HEK293T (cell line): ENCODE measurements at regions not wholly inside any gene's neighbourhood (a gene's known extent, or its start where the extent isn't known, plus 50 kb on each side); places are given as distances from the start of the nearest gene placed in this dataset.

Experiments used
- CTCF ChIA-PET: fragments of 350-600 bp; formaldehyde crosslinking; extraction: SDS; loops from one replicate; lab custom pipeline; 2021; ENCODE audit warnings: antibody characterized with exemption, inconsistent platforms; lab: Yijun Ruan, JAX
- POLR2A ChIA-PET: fragments of 350-600 bp; formaldehyde crosslinking; extraction: SDS; loops from one replicate; lab custom pipeline; 2020; ENCODE audit warnings: antibody characterized with exemption, inconsistent platforms; lab: Yijun Ruan, JAX
- DNase-seq: peaks from one replicate; pipeline ENCODE4 v3.0.0; 2012; ENCODE audit warnings: mixed read lengths; ENCODE audit errors: extremely low spot score
- ARNT ChIP-seq: fragments of 450-650 bp; IDR thresholded peaks from 2 replicates; pipeline ENCODE4 v1.6.1; 2017; ENCODE audit warnings: mild to moderate bottlenecking
- BHLHE40 ChIP-seq: fragments of 450-650 bp; IDR thresholded peaks from 2 replicates; pipeline ENCODE4 v1.6.1; 2016; ENCODE audit warnings: mild to moderate bottlenecking, moderate library complexity, borderline replicate concordance
- CTBP1 ChIP-seq: fragments of 450-650 bp; IDR thresholded peaks from 2 replicates; pipeline ENCODE4 v1.6.1; 2016; ENCODE audit warnings: borderline replicate concordance
- ELF4 ChIP-seq: fragments of 450-650 bp; IDR thresholded peaks from 2 replicates; pipeline ENCODE4 v1.6.1; 2017; ENCODE audit warnings: antibody characterized with exemption
- FOXA1 ChIP-seq: fragments of 450-650 bp; IDR thresholded peaks from 2 replicates; pipeline ENCODE4 v1.6.1; 2016; ENCODE audit warnings: mild to moderate bottlenecking
- FOXK2 ChIP-seq: fragments of 450-650 bp; IDR thresholded peaks from 2 replicates; pipeline ENCODE4 v1.6.1; 2016; ENCODE audit warnings: mild to moderate bottlenecking
- FOXM1 ChIP-seq: fragments of 450-650 bp; IDR thresholded peaks from 2 replicates; pipeline ENCODE4 v1.6.1; 2017; ENCODE audit warnings: mild to moderate bottlenecking, borderline replicate concordance
- HDGF ChIP-seq: fragments of 450-650 bp; IDR thresholded peaks from 2 replicates; pipeline ENCODE4 v1.6.1; 2017; ENCODE audit warnings: antibody characterized with exemption, borderline replicate concordance
- L3MBTL2 ChIP-seq: fragments of 450-650 bp; conservative IDR thresholded peaks from 2 replicates; pipeline ENCODE4 v1.6.1; 2016; ENCODE audit warnings: mild to moderate bottlenecking
- LEF1 ChIP-seq: fragments of 450-650 bp; IDR thresholded peaks from 2 replicates; pipeline ENCODE4 v1.6.1; 2017; ENCODE audit warnings: mild to moderate bottlenecking, borderline replicate concordance
- NFRKB ChIP-seq: fragments of 450-650 bp; IDR thresholded peaks from 2 replicates; pipeline ENCODE4 v1.6.1; 2016; ENCODE audit warnings: mild to moderate bottlenecking, moderate library complexity
- SP1 ChIP-seq: fragments of 450-650 bp; IDR thresholded peaks from 2 replicates; pipeline ENCODE4 v1.6.1; 2017
- SUZ12 ChIP-seq: fragments of 450-650 bp; IDR thresholded peaks from 2 replicates; pipeline ENCODE4 v1.6.1; 2016; ENCODE audit warnings: mild to moderate bottlenecking
- TARDBP ChIP-seq: fragments of 450-650 bp; IDR thresholded peaks from 2 replicates; pipeline ENCODE4 v1.6.1; 2016
- ZNF384 ChIP-seq: fragments of 450-650 bp; IDR thresholded peaks from 2 replicates; pipeline ENCODE4 v1.6.1; 2016
- TF ChIP-seq, protein P1 (sequence below): fragments of 450-650 bp; IDR thresholded peaks from 2 replicates; pipeline ENCODE4 v1.6.1; 2016

DNA sequence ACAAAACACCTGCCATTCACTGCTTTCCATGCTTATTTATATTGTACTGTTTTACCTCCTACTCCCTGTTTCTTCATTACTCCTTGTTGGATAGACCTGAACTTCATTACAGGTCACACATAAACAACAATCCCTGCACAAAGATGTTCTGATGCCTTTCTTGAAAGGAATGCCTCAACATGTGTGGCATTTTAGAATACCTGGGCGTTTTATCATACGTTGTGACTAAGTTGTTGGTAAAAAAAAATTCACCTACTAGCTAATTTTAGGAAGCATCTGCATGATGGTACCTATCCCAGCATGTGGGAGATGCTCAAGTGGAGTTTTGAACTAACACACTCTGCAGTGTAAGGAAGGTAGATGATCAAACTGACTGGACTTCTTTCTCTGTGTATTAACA lies 604.1 kb downstream of the TAF11L14 start:
- TF ChIP-seq HDGF, result no peak
- TF ChIP-seq ARNT, result no peak
- no peak for TF ChIP-seq BHLHE40
- no peak for TF ChIP-seq LEF1
- no peak for TF ChIP-seq CTBP1
- TF ChIP-seq TARDBP, result no peak
- no peak for TF ChIP-seq FOXA1
- TF ChIP-seq L3MBTL2, result no peak
- TF ChIP-seq ZNF384, result no peak
- TF ChIP-seq, protein P1, sequence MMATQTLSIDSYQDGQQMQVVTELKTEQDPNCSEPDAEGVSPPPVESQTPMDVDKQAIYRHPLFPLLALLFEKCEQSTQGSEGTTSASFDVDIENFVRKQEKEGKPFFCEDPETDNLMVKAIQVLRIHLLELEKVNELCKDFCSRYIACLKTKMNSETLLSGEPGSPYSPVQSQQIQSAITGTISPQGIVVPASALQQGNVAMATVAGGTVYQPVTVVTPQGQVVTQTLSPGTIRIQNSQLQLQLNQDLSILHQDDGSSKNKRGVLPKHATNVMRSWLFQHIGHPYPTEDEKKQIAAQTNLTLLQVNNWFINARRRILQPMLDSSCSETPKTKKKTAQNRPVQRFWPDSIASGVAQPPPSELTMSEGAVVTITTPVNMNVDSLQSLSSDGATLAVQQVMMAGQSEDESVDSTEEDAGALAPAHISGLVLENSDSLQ, result no peak
- TF ChIP-seq FOXK2, result no peak
- TF ChIP-seq SUZ12, result no peak
- no peak for TF ChIP-seq NFRKB
- TF ChIP-seq ELF4, result no peak
- TF ChIP-seq FOXM1, result no peak
- no peak for DNase-seq
- CTCF ChIA-PET, result no interaction called here
- POLR2A ChIA-PET, result no interaction called here

DNA sequence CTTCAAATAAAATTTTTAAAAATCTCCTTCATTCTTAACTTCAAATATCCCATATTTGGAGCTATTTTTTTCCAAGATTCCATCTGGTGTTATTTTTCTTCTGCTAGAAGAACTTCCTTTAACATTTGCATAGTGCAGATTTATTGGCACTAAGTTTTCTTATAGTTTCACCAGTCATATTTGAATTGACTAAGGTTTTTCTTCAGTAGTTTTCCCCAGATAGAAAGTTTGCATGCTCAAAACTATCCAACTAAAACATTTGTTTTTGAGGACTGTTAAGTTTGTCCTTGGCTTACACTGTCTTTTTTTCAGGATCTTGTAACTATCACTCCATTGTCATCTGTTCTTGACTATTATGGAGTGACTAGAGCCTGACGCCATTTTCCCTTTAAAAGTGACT lies 606.7 kb downstream of the TAF11L14 start:
- DNase-seq, result no peak
- POLR2A ChIA-PET, result no interaction called here
- CTCF ChIA-PET, result interaction anchor here (0.7 kb wide), 1 partner anchor 225 kb away, joined by 4 read pairs; no protein-coding TSS in a partner anchor
- TF ChIP-seq FOXA1 (no peak), ELF4 (no peak), ZNF384 (no peak), BHLHE40 (no peak), SP1 (no peak), SUZ12 (no peak), TARDBP (no peak), CTBP1 (no peak), L3MBTL2 (no peak), NFRKB (no peak), LEF1 (no peak), HDGF (no peak), FOXK2 (no peak), FOXM1 (no peak), ARNT (no peak)
- TF ChIP-seq, protein P1, result no peak

DNA sequence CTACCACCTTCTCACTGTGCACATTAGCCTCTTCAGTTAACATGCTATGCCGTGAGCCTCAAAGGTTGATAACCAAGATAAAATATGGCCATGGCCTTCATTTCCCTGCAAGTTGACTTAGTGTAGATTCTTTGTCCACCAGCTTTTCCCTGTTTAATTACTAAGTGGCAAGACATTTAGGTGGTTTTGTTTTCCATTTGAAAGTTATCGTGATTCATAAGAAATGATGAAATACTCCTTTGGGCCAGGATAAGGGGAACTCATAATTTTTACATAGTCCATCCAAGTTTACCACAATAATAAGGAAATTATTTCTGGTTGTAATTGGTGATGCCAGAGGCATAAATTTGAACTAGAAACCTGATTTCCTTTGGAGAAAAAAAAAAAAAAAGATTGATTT lies 609.6 kb downstream of the TAF11L14 start:
- TF ChIP-seq TARDBP (no peak), FOXA1 (no peak), L3MBTL2 (no peak), CTBP1 (no peak), SP1 (no peak), HDGF (no peak), ARNT (no peak), ZNF384 (no peak), FOXK2 (no peak), SUZ12 (no peak), LEF1 (no peak), FOXM1 (no peak), NFRKB (no peak), BHLHE40 (no peak), ELF4 (no peak)
- TF ChIP-seq, protein P1, result no peak
- no peak for DNase-seq
- POLR2A ChIA-PET, result no interaction called here
- CTCF ChIA-PET, result no interaction called here

GRCh38 chr5:18244309-18244708 lies 610.0 kb downstream of the TAF11L14 start:
- no peak for DNase-seq
- POLR2A ChIA-PET, result no interaction called here
- CTCF ChIA-PET, result no interaction called here
- TF ChIP-seq, protein P1, result no peak
- TF ChIP-seq ELF4, result no peak
- no peak for TF ChIP-seq SUZ12
- TF ChIP-seq ARNT, result no peak
- TF ChIP-seq ZNF384, result no peak
- no peak for TF ChIP-seq SP1
- no peak for TF ChIP-seq TARDBP
- TF ChIP-seq CTBP1, result no peak
- no peak for TF ChIP-seq FOXM1
- no peak for TF ChIP-seq BHLHE40
- no peak for TF ChIP-seq FOXA1
- TF ChIP-seq FOXK2, result no peak
- TF ChIP-seq HDGF, result no peak
- no peak for TF ChIP-seq NFRKB
- TF ChIP-seq L3MBTL2, result no peak
- TF ChIP-seq LEF1, result no peak

DNA sequence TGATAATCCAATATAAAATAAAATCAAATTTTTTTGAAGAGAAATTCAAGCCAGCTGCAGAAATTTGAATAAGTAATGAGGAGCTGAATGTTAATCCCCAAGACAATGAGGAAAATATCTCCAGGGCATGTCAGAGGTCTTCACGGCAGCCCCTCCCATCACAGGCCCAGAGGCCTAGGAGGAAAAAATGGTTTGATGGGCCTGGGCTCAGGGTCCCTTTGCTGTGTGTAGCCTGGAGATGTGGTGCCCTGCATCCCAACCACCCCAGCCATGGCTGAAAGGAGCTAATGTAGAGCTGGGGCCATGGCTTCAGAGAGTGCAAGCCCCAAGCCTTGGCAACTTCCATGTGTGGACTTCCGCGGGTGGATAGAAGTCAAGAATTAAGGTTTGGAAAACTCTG lies 618.3 kb downstream of the TAF11L14 start:
- TF ChIP-seq LEF1 (no peak), HDGF (no peak), SUZ12 (no peak), FOXM1 (no peak), L3MBTL2 (no peak), SP1 (no peak), ELF4 (no peak), NFRKB (no peak), TARDBP (no peak), FOXK2 (no peak), FOXA1 (no peak), CTBP1 (no peak), ARNT (no peak), ZNF384 (no peak), BHLHE40 (no peak)
- TF ChIP-seq, protein P1, result no peak
- ChIA-PET CTCF (no interaction called here), POLR2A (no interaction called here)
- no peak for DNase-seq
